Peyer's patch (tissue), 4 donors: ENCODE measurements at regions not wholly inside any gene's neighbourhood (a gene's known extent, or its start where the extent isn't known, plus 50 kb on each side); places are given as distances from the start of the nearest gene placed in this dataset.

Source experiments
- DNase-seq, 3 donors: peaks; one replicate each; pipeline ENCODE4 v3.0.0-alpha.2; 2017 to 2019
- H3K27ac ChIP-seq, 4 donors: fragments of 200-600 bp; sonication (generic); one replicate each; pipeline ENCODE4 v1.5.1; 2016 to 2019
- H3K27me3 ChIP-seq, 2 donors: fragments of 200-600 bp; sonication (generic); one replicate each; pipeline ENCODE4 v1.5.1; 2019
- H3K36me3 ChIP-seq, 3 donors: fragments of 200-600 bp; sonication (generic); one replicate each; pipeline ENCODE4 v1.5.1; 2016 to 2019
- H3K4me1 ChIP-seq, 4 donors: fragments of 200-600 bp; sonication (generic); one replicate each; pipeline ENCODE4 v1.5.1; 2016 to 2019
- H3K4me3 ChIP-seq, 4 donors: fragments of 200-600 bp; sonication (generic); 1 replicate in 3 of 4; 2 replicates in 1 of 4; pipeline ENCODE4 v1.5.1; 2016 to 2019; ENCODE audit warnings: mild to moderate bottlenecking in 1 of 4
- H3K9me3 ChIP-seq, 4 donors: fragments of 200-600 bp; sonication (generic); one replicate each; pipeline ENCODE4 v1.5.1; 2016 to 2019; ENCODE audit warnings: mild to moderate bottlenecking in 1 of 4
- CTCF ChIP-seq, 6 experiments: fragments of 450-650 bp in 4 of 6; fragments of 200-600 bp in 2 of 6; sonication (generic) in 1 of 6; IDR thresholded peaks; one replicate each; pipeline ENCODE4 v1.5.1; 2017 to 2019; ENCODE audit warnings: antibody characterized with exemption in 6 of 6, mild to moderate bottlenecking in 3 of 6, moderate library complexity in 1 of 6
- POLR2A ChIP-seq, 2 donors: fragments of 450-650 bp; IDR thresholded peaks; one replicate each; pipeline ENCODE4 v1.5.1; 2017; ENCODE audit warnings: antibody characterized with exemption in 2 of 2, mild to moderate bottlenecking in 2 of 2, moderate library complexity in 2 of 2

DNA sequence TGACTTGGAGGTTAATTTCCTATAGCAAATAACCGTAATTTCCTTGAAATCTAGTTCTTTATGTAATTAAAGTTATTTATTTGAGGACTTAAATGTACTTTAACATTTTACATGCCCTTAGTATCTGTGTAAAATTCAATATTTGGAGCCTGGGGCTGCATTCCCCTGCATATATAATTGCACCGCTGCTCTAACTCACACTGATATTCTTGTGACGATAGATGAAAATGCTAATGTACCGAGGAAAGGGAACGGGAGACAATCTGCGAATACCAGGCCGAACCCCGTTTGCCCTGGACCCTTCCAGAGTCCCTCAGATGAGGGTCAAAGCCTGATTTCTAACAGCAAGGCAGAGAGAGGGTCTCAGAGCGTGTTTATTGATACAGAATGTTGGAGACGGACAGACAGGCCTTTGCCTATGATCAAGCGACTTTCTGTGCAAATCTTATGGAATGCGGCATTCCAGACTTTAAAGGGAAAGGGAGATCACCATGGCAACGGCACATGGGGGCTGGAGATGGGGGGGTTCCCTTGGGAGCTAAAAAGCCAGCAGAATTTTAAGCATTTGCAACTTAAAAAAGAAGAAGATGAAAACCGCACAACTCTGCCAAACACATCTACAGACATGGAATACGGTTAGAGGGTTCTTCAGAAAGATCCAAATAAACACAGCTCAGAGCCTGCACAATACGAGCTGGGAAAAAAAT lies 57.6 kb upstream of the TWIST2 start:
- Histone ChIP-seq H3K36me3 (no peaks in the 10 kb centered on the region), H3K27me3 (no peaks in the 10 kb centered on the region), H3K4me3 (no peak overlapping the region), H3K9me3 (no peaks in the 10 kb centered on the region), H3K4me1 (no peaks in the 10 kb centered on the region), H3K27ac (peak overlapping the region in 1 of 4 donors; percentile 35)
- no peak for DNase-seq
- no peak for TF ChIP-seq CTCF (IDR thresholded peaks at IDR 0.05)
- no peak for TF ChIP-seq POLR2A (IDR thresholded peaks at IDR 0.05)

- DNase-seq = no peak
- Histone ChIP-seq H3K27ac (peak overlapping the region in 1 of 4 donors; percentile 35), H3K4me3 (no peak overlapping the region), H3K4me1 (no peaks in the 10 kb centered on the region), H3K9me3 (no peaks in the 10 kb centered on the region), H3K27me3 (no peaks in the 10 kb centered on the region), H3K36me3 (no peaks in the 10 kb centered on the region)
- no peak for TF ChIP-seq POLR2A (IDR thresholded peaks at IDR 0.05)
- TF ChIP-seq CTCF (IDR thresholded peaks at IDR 0.05) = no peak
Measured at GRCh38 chr2:238790833-238791230, 57.1 kb upstream of the TWIST2 start.

- Histone ChIP-seq H3K4me3 (no peak overlapping the region), H3K9me3 (no peaks in the 10 kb centered on the region), H3K27me3 (no peaks in the 10 kb centered on the region), H3K27ac (peak overlapping the region in 2 of 4 donors; percentile 31 to 35), H3K36me3 (no peaks in the 10 kb centered on the region), H3K4me1 (no peaks in the 10 kb centered on the region)
- DNase-seq = no peak
- no peak for TF ChIP-seq POLR2A (IDR thresholded peaks at IDR 0.05)
- no peak for TF ChIP-seq CTCF (IDR thresholded peaks at IDR 0.05)
Measured at GRCh38 chr2:238791354-238791753, 56.5 kb upstream of the TWIST2 start.

GRCh38 chr2:238793306-238793705 lies 54.6 kb upstream of the TWIST2 start:
- no peak for DNase-seq
- no peak for TF ChIP-seq CTCF (IDR thresholded peaks at IDR 0.05)
- TF ChIP-seq POLR2A (IDR thresholded peaks at IDR 0.05) = no peak
- H3K4me1 ChIP-seq = no peaks in the 10 kb centered on the region
- H3K27me3 ChIP-seq = no peaks in the 10 kb centered on the region
- H3K36me3 ChIP-seq = no peaks in the 10 kb centered on the region
- H3K4me3 ChIP-seq = no peak overlapping the region
- no peak overlapping the region for H3K27ac ChIP-seq
- no peaks in the 10 kb centered on the region for H3K9me3 ChIP-seq

DNA sequence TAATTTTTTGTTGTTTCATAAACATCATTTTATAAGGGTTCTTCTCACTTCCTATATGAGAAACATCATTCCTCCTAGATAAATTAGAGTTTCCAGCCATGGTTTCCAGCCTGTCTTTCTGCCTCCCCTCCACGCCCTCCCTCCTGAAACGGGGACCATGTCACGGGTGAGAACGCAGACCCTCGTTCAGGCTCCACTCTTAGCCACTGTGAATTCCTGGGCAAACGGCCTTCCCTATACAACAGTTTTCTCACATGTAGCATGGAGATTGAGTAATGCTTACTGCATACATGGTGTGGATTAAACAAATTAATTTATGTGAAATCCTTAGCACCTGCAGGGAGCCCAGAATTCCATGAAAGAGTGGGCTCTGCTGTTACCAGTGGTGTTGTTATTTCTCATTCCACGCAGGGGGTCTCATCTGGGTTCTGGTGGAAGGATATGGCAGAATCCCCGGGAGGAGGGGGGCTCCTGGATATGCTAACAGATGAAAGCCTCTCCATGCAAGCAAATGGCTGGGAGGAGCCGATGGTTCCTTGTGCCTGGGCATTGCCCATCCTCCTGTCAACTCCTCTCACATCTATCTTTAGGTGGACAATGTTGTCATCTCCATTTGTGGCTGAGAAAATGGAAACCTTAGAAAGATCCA lies 54.0 kb upstream of the TWIST2 start:
- no peaks in the 10 kb centered on the region for H3K27me3 ChIP-seq
- H3K27ac ChIP-seq = no peak overlapping the region
- DNase-seq = no peak
- no peaks in the 10 kb centered on the region for H3K36me3 ChIP-seq
- H3K9me3 ChIP-seq = no peaks in the 10 kb centered on the region
- TF ChIP-seq CTCF (IDR thresholded peaks at IDR 0.05) = no peak
- no peak for TF ChIP-seq POLR2A (IDR thresholded peaks at IDR 0.05)
- no peak overlapping the region for H3K4me3 ChIP-seq
- no peaks in the 10 kb centered on the region for H3K4me1 ChIP-seq
